Activated naive CD8-positive, alpha-beta T cell treated with anti-CD3 and anti-CD28 coated beads for 36 hours (primary cell): ENCODE measurements at regions not wholly inside any gene's neighbourhood (a gene's known extent, or its start where the extent isn't known, plus 50 kb on each side); places are given as distances from the start of the nearest gene placed in this dataset.
"Not testable (repeated sequence)": the region's sequence is repeated elsewhere in the genome, so short reads cannot be mapped to it uniquely, and the experiment has no call there.

ENCODE experiments used
- DNase-seq: peaks from one replicate; pipeline ENCODE4 v3.0.0; 2021
- H3K27ac Mint-ChIP-seq: one replicate; pipeline ENCODE4 v1.8.0; 2022; ENCODE audit warnings: mild to moderate bottlenecking, moderate library complexity, mixed read lengths
- H3K27me3 Mint-ChIP-seq: one replicate; pipeline ENCODE4 v1.8.0; 2022; ENCODE audit warnings: mild to moderate bottlenecking, mixed read lengths
- H3K36me3 Mint-ChIP-seq: one replicate; pipeline ENCODE4 v1.8.0; 2021; ENCODE audit warnings: mild to moderate bottlenecking, mixed read lengths
- H3K4me1 Mint-ChIP-seq: one replicate; pipeline ENCODE4 v1.8.0; 2021; ENCODE audit warnings: mixed read lengths
- H3K4me3 Mint-ChIP-seq: one replicate; pipeline ENCODE4 v1.8.0; 2022; ENCODE audit warnings: mild to moderate bottlenecking, moderate library complexity, mixed read lengths
- H3K9me3 Mint-ChIP-seq: one replicate; pipeline ENCODE4 v1.8.0; 2022; ENCODE audit warnings: mixed read lengths

DNA sequence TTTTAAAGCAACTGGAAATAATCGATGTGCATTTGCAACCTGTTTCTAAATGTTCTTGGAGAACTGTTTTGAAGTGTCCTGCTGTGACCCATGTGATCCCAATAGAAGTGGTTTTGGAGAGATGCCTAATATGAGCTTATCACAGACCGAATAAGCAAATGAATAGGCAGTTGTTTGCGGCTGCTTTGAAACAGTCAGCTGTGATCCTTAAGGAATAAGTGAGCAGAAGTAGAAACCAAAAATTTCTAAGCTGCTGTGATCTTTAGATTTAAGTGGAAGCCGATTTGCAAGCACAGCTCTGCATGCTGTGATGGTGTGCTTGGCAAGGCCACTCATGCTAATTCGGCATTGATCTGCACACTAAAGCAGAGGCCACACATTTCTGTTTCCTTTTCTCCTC lies 329.5 kb upstream of the DUSP10 start:
- H3K4me1 Mint-ChIP-seq: no peaks in the 10 kb centered on the region
- no peak overlapping the region for H3K4me3 Mint-ChIP-seq
- no peak for DNase-seq
- no peaks in the 10 kb centered on the region for H3K9me3 Mint-ChIP-seq
- H3K27me3 Mint-ChIP-seq: peaks cover 4% of the 10 kb centered on the region
- H3K36me3 Mint-ChIP-seq: no peaks in the 10 kb centered on the region
- H3K27ac Mint-ChIP-seq: no peak overlapping the region

GRCh38 chr1:222068937-222069336 lies 327.0 kb upstream of the DUSP10 start:
- no peak for DNase-seq
- Mint-ChIP-seq H3K27me3 (no peaks in the 10 kb centered on the region), H3K36me3 (no peaks in the 10 kb centered on the region), H3K4me1 (no peaks in the 10 kb centered on the region), H3K4me3 (no peak overlapping the region), H3K9me3 (peaks cover 10% of the 10 kb centered on the region), H3K27ac (no peak overlapping the region)

- H3K36me3 Mint-ChIP-seq: no peaks in the 10 kb centered on the region
- H3K4me3 Mint-ChIP-seq: no peak overlapping the region
- DNase-seq: no peak
- no peaks in the 10 kb centered on the region for H3K27me3 Mint-ChIP-seq
- H3K4me1 Mint-ChIP-seq: no peaks in the 10 kb centered on the region
- no peak overlapping the region for H3K27ac Mint-ChIP-seq
- peaks cover 10% of the 10 kb centered on the region for H3K9me3 Mint-ChIP-seq
Measured at GRCh38 chr1:222068101-222068500, 326.2 kb upstream of the DUSP10 start.

GRCh38 chr1:222066539-222066938 lies 324.6 kb upstream of the DUSP10 start:
- peaks cover 10% of the 10 kb centered on the region for H3K9me3 Mint-ChIP-seq
- H3K27me3 Mint-ChIP-seq: no peaks in the 10 kb centered on the region

GRCh38 chr1:222065234-222065633 lies 323.3 kb upstream of the DUSP10 start:
- Mint-ChIP-seq H3K27ac (no peak overlapping the region), H3K4me3 (no peak overlapping the region), H3K4me1 (no peaks in the 10 kb centered on the region), H3K27me3 (no peaks in the 10 kb centered on the region), H3K36me3 (no peaks in the 10 kb centered on the region), H3K9me3 (peaks cover 10% of the 10 kb centered on the region)
- no peak for DNase-seq

More at GRCh38 chr1:222066539-222066938, 324.6 kb upstream of the DUSP10 start:
- no peaks in the 10 kb centered on the region for H3K4me1 Mint-ChIP-seq
- H3K4me3 Mint-ChIP-seq: no peak overlapping the region
- no peak overlapping the region for H3K27ac Mint-ChIP-seq
- DNase-seq: no peak
- no peaks in the 10 kb centered on the region for H3K36me3 Mint-ChIP-seq

GRCh38 chr1:222064388-222065211 lies 322.7 kb upstream of the DUSP10 start:
- no peaks in the 10 kb centered on the region for H3K4me1 Mint-ChIP-seq
- H3K27ac Mint-ChIP-seq: no peak overlapping the region
- no peaks in the 10 kb centered on the region for H3K27me3 Mint-ChIP-seq
- no peak for DNase-seq
- H3K4me3 Mint-ChIP-seq: no peak overlapping the region
- no peaks in the 10 kb centered on the region for H3K36me3 Mint-ChIP-seq
- H3K9me3 Mint-ChIP-seq: peaks cover 10% of the 10 kb centered on the region

DNA sequence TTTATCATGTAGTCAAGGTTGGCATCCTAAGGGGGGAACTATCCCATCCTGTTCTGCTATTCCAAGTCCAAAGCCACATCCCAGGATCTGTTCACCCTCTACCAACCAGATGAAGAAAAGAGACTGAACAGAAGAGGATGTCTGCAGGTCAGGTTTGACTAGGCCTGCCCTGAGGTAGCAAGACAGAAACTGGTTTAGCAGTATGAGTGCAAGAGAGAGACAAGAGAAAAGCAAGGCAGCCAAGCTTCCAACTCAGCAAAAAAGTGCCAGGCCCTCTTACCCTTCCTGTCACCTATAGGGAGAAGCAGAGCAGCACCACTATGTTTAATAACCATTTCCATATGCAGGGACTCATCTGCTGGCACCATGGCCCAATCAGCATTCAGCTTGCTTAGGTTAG lies 320.8 kb upstream of the DUSP10 start:
- Mint-ChIP-seq H3K36me3 (no peaks in the 10 kb centered on the region), H3K27ac (no peak overlapping the region), H3K4me3 (no peak overlapping the region), H3K27me3 (no peaks in the 10 kb centered on the region), H3K4me1 (no peaks in the 10 kb centered on the region), H3K9me3 (peaks cover 10% of the 10 kb centered on the region)
- no peak for DNase-seq

GRCh38 chr1:222061711-222062359 lies 319.9 kb upstream of the DUSP10 start:
- Mint-ChIP-seq H3K27me3 (no peaks in the 10 kb centered on the region), H3K36me3 (no peaks in the 10 kb centered on the region), H3K4me3 (no peak overlapping the region), H3K27ac (no peak overlapping the region), H3K9me3 (peaks cover 10% of the 10 kb centered on the region), H3K4me1 (no peaks in the 10 kb centered on the region)
- no peak for DNase-seq

DNA sequence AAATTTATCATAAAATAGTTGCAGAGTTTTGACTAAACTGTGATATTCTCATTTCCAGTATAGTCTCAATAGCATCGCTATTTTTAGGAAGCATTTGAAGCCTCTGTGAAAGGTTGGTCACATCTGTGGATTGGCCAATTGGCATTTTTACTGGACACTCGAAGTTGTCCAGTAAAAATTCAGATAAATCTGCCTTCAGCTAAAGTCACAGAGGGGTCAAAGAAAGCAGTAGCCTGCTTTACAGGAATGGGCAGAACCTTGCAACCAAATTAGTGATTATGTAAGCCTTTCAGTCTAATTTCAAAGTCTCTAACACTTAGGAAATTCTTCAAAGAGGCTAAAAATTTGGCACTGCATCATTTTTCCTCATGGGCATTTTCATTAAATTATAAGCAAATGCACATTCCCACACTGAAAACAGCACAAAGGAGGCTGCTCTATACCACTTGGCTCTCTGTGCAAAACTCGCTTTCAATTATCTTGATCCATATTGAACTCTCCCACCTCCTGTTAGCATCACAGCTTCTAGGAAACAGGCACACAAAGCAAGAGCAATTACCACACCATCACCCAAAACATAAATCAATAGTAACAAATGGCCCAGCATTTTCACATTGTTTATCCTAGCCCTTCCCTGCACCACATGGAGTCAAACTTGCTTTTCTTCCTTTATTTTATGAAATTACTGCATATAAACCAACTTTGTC lies 318.5 kb upstream of the DUSP10 start:
- Mint-ChIP-seq H3K4me1 (no peaks in the 10 kb centered on the region), H3K4me3 (no peak overlapping the region), H3K36me3 (no peaks in the 10 kb centered on the region), H3K27ac (no peak overlapping the region), H3K27me3 (no peaks in the 10 kb centered on the region), H3K9me3 (peaks cover 9% of the 10 kb centered on the region)
- DNase-seq: no peak

DNA sequence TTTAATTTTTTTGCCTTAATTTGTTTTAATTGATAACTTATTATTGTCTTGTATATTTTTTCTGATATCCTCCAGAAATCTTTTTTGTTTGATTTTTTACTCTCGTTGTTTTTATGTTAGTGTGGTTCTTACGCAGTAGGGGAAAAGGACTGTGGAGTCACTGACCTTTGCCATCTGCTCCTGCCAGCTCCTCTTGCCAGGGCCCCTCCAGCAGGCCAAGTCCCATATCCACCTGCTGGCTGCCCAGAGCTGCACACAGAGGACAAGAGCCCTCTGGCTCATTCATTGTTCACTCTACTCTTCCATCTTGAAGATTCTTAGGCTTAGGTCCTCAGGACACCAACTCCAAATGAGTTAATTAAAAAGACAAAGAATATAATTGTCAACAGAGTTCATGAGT lies 316.4 kb upstream of the DUSP10 start:
- no peaks in the 10 kb centered on the region for H3K36me3 Mint-ChIP-seq
- no peaks in the 10 kb centered on the region for H3K9me3 Mint-ChIP-seq
- H3K27me3 Mint-ChIP-seq: no peaks in the 10 kb centered on the region
- DNase-seq: no peak
- H3K27ac Mint-ChIP-seq: no peak overlapping the region
- H3K4me3 Mint-ChIP-seq: no peak overlapping the region
- H3K4me1 Mint-ChIP-seq: no peaks in the 10 kb centered on the region

GRCh38 chr1:222057162-222057561 lies 315.3 kb upstream of the DUSP10 start:
- Mint-ChIP-seq H3K36me3 (no peaks in the 10 kb centered on the region), H3K27ac (no peak overlapping the region), H3K4me3 (no peak overlapping the region), H3K9me3 (no peaks in the 10 kb centered on the region), H3K4me1 (no peaks in the 10 kb centered on the region), H3K27me3 (no peaks in the 10 kb centered on the region)
- DNase-seq: no peak

- H3K36me3 Mint-ChIP-seq: no peaks in the 10 kb centered on the region
- no peaks in the 10 kb centered on the region for H3K27me3 Mint-ChIP-seq
- peaks cover 4% of the 10 kb centered on the region for H3K4me1 Mint-ChIP-seq
- H3K9me3 Mint-ChIP-seq: no peaks in the 10 kb centered on the region
- DNase-seq: no peak
- H3K4me3 Mint-ChIP-seq: no peak overlapping the region
- H3K27ac Mint-ChIP-seq: no peak overlapping the region
Measured at GRCh38 chr1:222054416-222054815, 312.5 kb upstream of the DUSP10 start.

DNA sequence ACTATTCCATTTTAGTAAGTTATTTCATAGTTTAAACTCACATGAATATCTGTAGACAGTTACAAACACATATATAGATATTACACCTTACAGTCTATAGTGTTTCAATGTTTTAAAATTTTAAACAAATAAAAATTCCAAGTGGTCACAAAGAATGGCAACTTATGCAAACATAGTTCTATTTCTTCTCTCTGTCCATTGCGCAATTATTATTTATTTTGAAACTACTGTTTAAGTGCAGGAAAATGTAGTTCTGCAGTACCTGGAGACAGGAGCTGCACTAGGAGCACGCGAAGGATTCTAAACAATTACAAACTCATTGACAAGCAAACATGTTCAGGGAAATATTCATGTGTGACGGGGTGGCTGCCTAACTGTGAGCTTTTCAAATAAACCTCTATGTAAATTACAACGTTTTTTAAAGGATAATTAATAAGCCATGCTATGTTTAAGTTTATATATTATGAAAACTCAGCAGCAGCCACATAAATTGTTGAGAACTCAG lies 312.0 kb upstream of the DUSP10 start:
- Mint-ChIP-seq H3K36me3 (no peaks in the 10 kb centered on the region), H3K9me3 (no peaks in the 10 kb centered on the region), H3K27me3 (no peaks in the 10 kb centered on the region), H3K4me1 (peaks cover 7% of the 10 kb centered on the region), H3K4me3 (no peak overlapping the region), H3K27ac (no peak overlapping the region)
- no peak for DNase-seq

DNA sequence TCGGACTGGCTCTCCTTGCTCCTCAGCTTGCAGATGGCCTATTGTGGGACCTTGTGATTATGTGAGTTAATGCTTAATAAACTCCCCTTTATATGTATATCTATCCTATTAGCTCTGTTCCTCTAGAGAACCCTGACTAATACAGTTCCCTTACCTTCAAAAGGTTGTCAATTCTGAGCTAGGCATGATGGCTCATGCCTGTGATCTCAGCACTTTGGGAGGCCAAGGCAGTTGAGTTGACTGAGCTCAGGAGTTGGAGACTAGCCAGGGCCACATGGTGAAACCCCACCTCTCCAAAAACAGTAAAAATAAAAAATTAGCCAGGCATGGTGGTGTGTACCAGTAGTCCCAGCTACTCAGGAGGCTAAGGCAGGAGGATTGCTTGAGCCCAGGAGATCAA lies 309.4 kb upstream of the DUSP10 start:
- peaks cover 17% of the 10 kb centered on the region for H3K4me1 Mint-ChIP-seq
- not testable (repeated sequence) for DNase-seq, H3K36me3 Mint-ChIP-seq

GRCh38 chr1:222049661-222050060 lies 307.8 kb upstream of the DUSP10 start:
- not testable (repeated sequence) for H3K4me3 Mint-ChIP-seq, H3K27ac Mint-ChIP-seq, DNase-seq, H3K36me3 Mint-ChIP-seq, H3K27me3 Mint-ChIP-seq, H3K9me3 Mint-ChIP-seq
- H3K4me1 Mint-ChIP-seq: peaks cover 17% of the 10 kb centered on the region

More for the DNA sequence above, 309.4 kb upstream of the DUSP10 start:
- H3K4me3 Mint-ChIP-seq, H3K9me3 Mint-ChIP-seq, H3K27ac Mint-ChIP-seq, H3K27me3 Mint-ChIP-seq: not testable (repeated sequence)
